Neural cell (in vitro differentiated cells): ENCODE measurements at regions not wholly inside any gene's neighbourhood (a gene's known extent, or its start where the extent isn't known, plus 50 kb on each side); places are given as distances from the start of the nearest gene placed in this dataset.

ENCODE experiments used
- H2AFZ ChIP-seq: fragments of 200-600, 300-800 bp; sonication (generic), shearing (Covaris generic); 2 replicates; pipeline ENCODE4 v1.6.0; 2014; ENCODE audit warnings: low read depth, mild to moderate bottlenecking, antibody characterized with exemption, low read length, moderate library complexity
- H3F3A ChIP-seq: fragments of 200-600 bp; shearing (Covaris generic); 2 replicates; pipeline ENCODE4 v1.6.1; 2016; ENCODE audit warnings: mild to moderate bottlenecking, moderate library complexity, mixed read lengths, antibody characterized with exemption, low read length; ENCODE audit not compliant: insufficient read depth, poor library complexity, severe bottlenecking
- H3K27ac ChIP-seq: fragments of 200-600, 300-800 bp; sonication (generic), shearing (Covaris generic); 2 replicates; pipeline ENCODE4 v1.5.1; 2014; ENCODE audit warnings: mild to moderate bottlenecking, low read length, moderate library complexity
- H3K27me3 ChIP-seq: fragments of 300-800, 200-600 bp; sonication (generic), shearing (Covaris generic); 2 replicates; pipeline ENCODE4 v1.6.0; 2014; ENCODE audit warnings: mild to moderate bottlenecking, low read depth, low read length, moderate library complexity; ENCODE audit not compliant: insufficient read depth
- H3K36me3 ChIP-seq: fragments of 300-800, 200-600 bp; sonication (generic), shearing (Covaris generic); 2 replicates; pipeline ENCODE4 v1.5.1; 2014; ENCODE audit warnings: mild to moderate bottlenecking, antibody characterized with exemption, low read length, moderate library complexity; ENCODE audit not compliant: insufficient read depth
- H3K4me2 ChIP-seq: fragments of 300-800, 200-600 bp; sonication (generic), shearing (Covaris generic); 2 replicates; pipeline ENCODE4 v1.6.0; 2014; ENCODE audit warnings: mild to moderate bottlenecking, low read length
- H3K4me3 ChIP-seq: fragments of 300-800, 200-600 bp; sonication (generic), shearing (Covaris generic); 2 replicates; pipeline ENCODE4 v1.5.1; 2014; ENCODE audit warnings: mild to moderate bottlenecking, low read length, moderate library complexity
- H3K79me2 ChIP-seq: fragments of 200-600 bp; shearing (Covaris generic); replicated peaks from 2 replicates; pipeline ENCODE4 v1.6.0; 2014; ENCODE audit warnings: mild to moderate bottlenecking, low read length, moderate library complexity; ENCODE audit not compliant: insufficient read depth
- H3K9ac ChIP-seq: fragments of 300-800, 200-600 bp; sonication (generic), shearing (Covaris generic); 2 replicates; pipeline ENCODE4 v1.6.1; 2016; ENCODE audit warnings: mild to moderate bottlenecking, low read length, mixed read lengths
- H3K9me2 ChIP-seq: fragments of 200-600 bp; shearing (Covaris generic); 2 replicates; pipeline ENCODE4 v1.6.1; 2016; ENCODE audit warnings: mild to moderate bottlenecking, low read length, mixed read lengths; ENCODE audit not compliant: insufficient read depth
- H3K9me3 ChIP-seq: fragments of 200-600, 300-800 bp; sonication (generic), shearing (Covaris generic); 2 replicates; pipeline ENCODE4 v1.6.1; 2016; ENCODE audit warnings: mild to moderate bottlenecking, mixed run types, low read length, moderate library complexity, mixed read lengths
- H4K20me1 ChIP-seq: fragments of 200-600 bp; shearing (Covaris generic); 2 replicates; pipeline ENCODE4 v1.6.1; 2016; ENCODE audit warnings: mild to moderate bottlenecking, mixed run types; ENCODE audit not compliant: insufficient read depth
- CTCF ChIP-seq: fragments of 450-650 bp; IDR thresholded peaks from 2 replicates; pipeline ENCODE4 v1.5.1; 2014; ENCODE audit warnings: antibody characterized with exemption, mild to moderate bottlenecking, moderate library complexity; ENCODE audit not compliant: poor library complexity, severe bottlenecking
- EP300 ChIP-seq: fragments of 450-650 bp; conservative IDR thresholded peaks from 2 replicates; pipeline ENCODE4 v1.6.1; 2014; ENCODE audit warnings: antibody characterized with exemption, mild to moderate bottlenecking, moderate library complexity; ENCODE audit not compliant: poor library complexity, severe bottlenecking
- EZH2 ChIP-seq: fragments of 200-600, 300-800 bp; shearing (Covaris generic), sonication (generic); IDR thresholded peaks from 2 replicates; pipeline ENCODE4 v1.6.1; 2014; ENCODE audit warnings: antibody characterized with exemption, low read length, borderline replicate concordance, mild to moderate bottlenecking; ENCODE audit not compliant: insufficient read depth, poor library complexity, severe bottlenecking
- MXI1 ChIP-seq: fragments of 450-650 bp; conservative IDR thresholded peaks from 2 replicates; pipeline ENCODE4 v1.6.1; 2014; ENCODE audit warnings: antibody characterized with exemption, mild to moderate bottlenecking; ENCODE audit not compliant: poor library complexity, severe bottlenecking
- POLR2AphosphoS5 ChIP-seq: IDR thresholded peaks from 2 replicates; pipeline ENCODE4 v1.6.1; 2012
- RAD21 ChIP-seq: fragments of 450-650 bp; conservative IDR thresholded peaks from 2 replicates; pipeline ENCODE4 v1.6.1; 2014; ENCODE audit warnings: antibody characterized with exemption, mild to moderate bottlenecking, moderate library complexity
- REST ChIP-seq: IDR thresholded peaks from 2 replicates; pipeline ENCODE4 v1.6.1; 2012; ENCODE audit warnings: borderline replicate concordance
- SMC3 ChIP-seq: fragments of 450-650 bp; conservative IDR thresholded peaks from 2 replicates; pipeline ENCODE4 v1.6.1; 2014; ENCODE audit warnings: antibody characterized with exemption, mild to moderate bottlenecking, moderate library complexity; ENCODE audit not compliant: poor library complexity
- TAF1 ChIP-seq: IDR thresholded peaks from 2 replicates; pipeline ENCODE4 v1.6.1; 2012; ENCODE audit warnings: low read depth

GRCh38 chr10:124338276-124338925 is 80.3 kb downstream of the OAT start:
- H3F3A ChIP-seq, result no peaks in the 10 kb centered on the region
- H2AFZ ChIP-seq, result no peak overlapping the region
- no peak overlapping the region for H3K9ac ChIP-seq
- H3K9me3 ChIP-seq, result no peaks in the 10 kb centered on the region
- H3K4me3 ChIP-seq, result no peak overlapping the region
- H3K79me2 ChIP-seq, result no peaks in the 10 kb centered on the region
- H3K27me3 ChIP-seq, result no peaks in the 10 kb centered on the region
- TF ChIP-seq EZH2, result no peak
- TF ChIP-seq EP300, result no peak
- no peak for TF ChIP-seq TAF1
- TF ChIP-seq SMC3, result no peak
- TF ChIP-seq CTCF, result no peak
- no peak for TF ChIP-seq POLR2AphosphoS5
- no peak for TF ChIP-seq MXI1
- TF ChIP-seq REST, result no peak
- TF ChIP-seq RAD21, result no peak
- no peak overlapping the region for H3K4me2 ChIP-seq
- no peaks in the 10 kb centered on the region for H3K9me2 ChIP-seq
- H4K20me1 ChIP-seq, result no peaks in the 10 kb centered on the region
- H3K27ac ChIP-seq, result no peak overlapping the region
- no peaks in the 10 kb centered on the region for H3K36me3 ChIP-seq

GRCh38 chr10:124336186-124336585 is 82.5 kb downstream of the OAT start:
- TF ChIP-seq RAD21 (no peak), POLR2AphosphoS5 (no peak), MXI1 (no peak), CTCF (no peak), EP300 (no peak), EZH2 (no peak), SMC3 (no peak), TAF1 (no peak), REST (no peak)
- Histone ChIP-seq H3K9me3 (peaks cover 5% of the 10 kb centered on the region), H3K27ac (no peak overlapping the region), H3K36me3 (no peaks in the 10 kb centered on the region), H4K20me1 (no peaks in the 10 kb centered on the region), H3K4me2 (no peak overlapping the region), H3K27me3 (no peaks in the 10 kb centered on the region), H3K79me2 (no peaks in the 10 kb centered on the region), H3F3A (no peaks in the 10 kb centered on the region), H3K9me2 (no peaks in the 10 kb centered on the region), H3K4me3 (no peak overlapping the region), H2AFZ (no peak overlapping the region), H3K9ac (no peak overlapping the region)
